ELR (cell line): ENCODE measurements at regions not wholly inside any gene's neighbourhood (a gene's known extent, or its start where the extent isn't known, plus 50 kb on each side); places are given as distances from the start of the nearest gene placed in this dataset.
"Not testable (repeated sequence)": the region's sequence is repeated elsewhere in the genome, so short reads cannot be mapped to it uniquely, and the experiment has no call there.

Experiments used
- DNase-seq: peaks from one replicate; pipeline ENCODE4 v3.0.0-alpha.2; 2015; ENCODE audit warnings: low read depth

GRCh38 chr5:12573916-12574297 is 669.7 kb upstream of the CTNND2 start:
- not testable (repeated sequence) for DNase-seq

- DNase-seq = peak; percentile 32
These were observed 666.4 kb upstream of the CTNND2 start for GRCh38 chr5:12570688-12571087.

GRCh38 chr5:12566441-12566840 is 662.2 kb upstream of the CTNND2 start:
- DNase-seq = peak; percentile 60

GRCh38 chr5:12557012-12557411 is 652.8 kb upstream of the CTNND2 start:
- DNase-seq = no peak

GRCh38 chr5:12526113-12526512 is 621.9 kb upstream of the CTNND2 start:
- DNase-seq = peak; percentile 8

GRCh38 chr5:12522116-12522515 is 617.9 kb upstream of the CTNND2 start:
- DNase-seq = peak; percentile 53

GRCh38 chr5:12504983-12505382 is 600.7 kb upstream of the CTNND2 start:
- DNase-seq = not testable (repeated sequence)

GRCh38 chr5:12488161-12488560 is 583.9 kb upstream of the CTNND2 start:
- DNase-seq = no peak

- DNase-seq = no peak
These were observed 576.2 kb upstream of the CTNND2 start for GRCh38 chr5:12480487-12480886.

GRCh38 chr5:12477554-12477953 is 573.3 kb upstream of the CTNND2 start:
- DNase-seq = no peak

- DNase-seq = no peak
These were observed 563.6 kb upstream of the CTNND2 start for GRCh38 chr5:12467799-12468198.

GRCh38 chr5:12460493-12461261 is 556.4 kb upstream of the CTNND2 start:
- DNase-seq = peak; percentile 47

GRCh38 chr5:12459326-12459725 is 555.1 kb upstream of the CTNND2 start:
- DNase-seq = no peak

GRCh38 chr5:12419075-12419474 is 514.8 kb upstream of the CTNND2 start:
- DNase-seq = no peak

GRCh38 chr5:12413585-12413984 is 509.3 kb upstream of the CTNND2 start:
- DNase-seq = no peak

- DNase-seq = no peak
These were observed 508.8 kb upstream of the CTNND2 start for GRCh38 chr5:12413075-12413474.

GRCh38 chr5:12399868-12400267 is 495.6 kb upstream of the CTNND2 start:
- DNase-seq = no peak

- peak; percentile 73 for DNase-seq
These were observed 488.0 kb upstream of the CTNND2 start for GRCh38 chr5:12392246-12392645.

GRCh38 chr5:12385095-12385494 is 480.8 kb upstream of the CTNND2 start:
- DNase-seq = no peak

- no peak for DNase-seq
These were observed 479.8 kb upstream of the CTNND2 start for GRCh38 chr5:12384005-12384404.

- no peak for DNase-seq
These were observed 463.7 kb upstream of the CTNND2 start for GRCh38 chr5:12367973-12368372.

- no peak for DNase-seq
These were observed 456.0 kb upstream of the CTNND2 start for GRCh38 chr5:12360218-12360617.

GRCh38 chr5:12358371-12359090 is 454.3 kb upstream of the CTNND2 start:
- DNase-seq = no peak

GRCh38 chr5:12357626-12358025 is 453.4 kb upstream of the CTNND2 start:
- DNase-seq = no peak
